ENCODE measurements at regions not wholly inside any gene's neighbourhood (a gene's known extent, or its start where the extent isn't known, plus 50 kb on each side); places are given as distances from the start of the nearest gene placed in this dataset.

- FAIRE-seq = no peak
- H3K9ac ChIP-seq (ENCODE audit: control insufficient read depth, extremely low read depth, insufficient read depth, low read length) = no peak overlapping the region
- H3K9me3 ChIP-seq (ENCODE audit: control insufficient read depth, low read depth, low read length) = peaks cover 6% of the 10 kb centered on the region
- H3K4me3 ChIP-seq (ENCODE audit: control insufficient read depth in 2 of 3, extremely low read depth in 1 of 3, insufficient read depth in 2 of 3, low read depth in 1 of 3, low read length in 3 of 3) = no peak overlapping the region
- H3K4me1 ChIP-seq (ENCODE audit: control insufficient read depth, extremely low read depth, insufficient read depth, low read length) = no peaks in the 10 kb centered on the region
- no peaks in the 10 kb centered on the region for H3K27me3 ChIP-seq (ENCODE audit: control insufficient read depth, extremely low read depth, insufficient read depth, low read length)
- no peak overlapping the region for H3K27ac ChIP-seq (ENCODE audit: control insufficient read depth, insufficient read depth, low read length)
- no peaks in the 10 kb centered on the region for H4K20me1 ChIP-seq (ENCODE audit: control insufficient read depth, extremely low read depth, insufficient read depth, low read length)
- DNase-seq (ENCODE audit: low read depth, low spot score) = no peak
- H3K9me1 ChIP-seq (ENCODE audit: control insufficient read depth, extremely low read depth, insufficient read depth, low read length) = no peaks in the 10 kb centered on the region
- TF ChIP-seq EZH2 (IDR thresholded peaks at IDR 0.05; ENCODE audit: low read length) (no peak), CTCF (optimal IDR thresholded peaks at IDR 0.05 in 1 of 3, IDR thresholded peaks at IDR 0.05 in 1 of 3, conservative IDR thresholded peaks at IDR 0.05 in 1 of 3; ENCODE audit: extremely low read depth in 1 of 3, insufficient read depth in 2 of 3, low read length in 3 of 3) (no peak)
- no peaks in the 10 kb centered on the region for H3K79me2 ChIP-seq (ENCODE audit: control insufficient read depth, insufficient read depth, low read length)
- H3K4me2 ChIP-seq (ENCODE audit: control insufficient read depth, extremely low read depth, insufficient read depth, low read depth, low read length) = no peak overlapping the region
- dilution Hi-C loops (cut with MboI; ENCODE audit: extremely low pct_ligation_motif_present, low sequenced_read_pairs) = no loop called here
- no peaks in the 10 kb centered on the region for H3K36me3 ChIP-seq (ENCODE audit: control insufficient read depth in 2 of 2, extremely low read depth in 1 of 2, insufficient read depth in 2 of 2, low read length in 2 of 2)
- H2AFZ ChIP-seq (ENCODE audit: control insufficient read depth, low read length) = no peak overlapping the region
These were observed 223.2 kb downstream of the FGF9 start for GRCh38 chr13:21894091-21894490.

- Histone ChIP-seq H3K4me3 (ENCODE audit: control insufficient read depth in 2 of 3, extremely low read depth in 1 of 3, insufficient read depth in 2 of 3, low read depth in 1 of 3, low read length in 3 of 3) (no peak overlapping the region), H4K20me1 (ENCODE audit: control insufficient read depth, extremely low read depth, insufficient read depth, low read length) (no peaks in the 10 kb centered on the region), H3K27ac (ENCODE audit: control insufficient read depth, insufficient read depth, low read length) (no peak overlapping the region), H3K79me2 (ENCODE audit: control insufficient read depth, insufficient read depth, low read length) (no peaks in the 10 kb centered on the region), H3K36me3 (ENCODE audit: control insufficient read depth in 2 of 2, extremely low read depth in 1 of 2, insufficient read depth in 2 of 2, low read length in 2 of 2) (no peaks in the 10 kb centered on the region), H3K27me3 (ENCODE audit: control insufficient read depth, extremely low read depth, insufficient read depth, low read length) (no peaks in the 10 kb centered on the region), H3K9me1 (ENCODE audit: control insufficient read depth, extremely low read depth, insufficient read depth, low read length) (no peaks in the 10 kb centered on the region), H3K4me1 (ENCODE audit: control insufficient read depth, extremely low read depth, insufficient read depth, low read length) (no peaks in the 10 kb centered on the region), H3K9ac (ENCODE audit: control insufficient read depth, extremely low read depth, insufficient read depth, low read length) (no peak overlapping the region), H2AFZ (ENCODE audit: control insufficient read depth, low read length) (no peak overlapping the region), H3K4me2 (ENCODE audit: control insufficient read depth, extremely low read depth, insufficient read depth, low read depth, low read length) (no peak overlapping the region), H3K9me3 (ENCODE audit: control insufficient read depth, low read depth, low read length) (peaks cover 5% of the 10 kb centered on the region)
- no peak for DNase-seq (ENCODE audit: low read depth, low spot score)
- no peak for FAIRE-seq
- TF ChIP-seq CTCF (optimal IDR thresholded peaks at IDR 0.05 in 1 of 3, IDR thresholded peaks at IDR 0.05 in 1 of 3, conservative IDR thresholded peaks at IDR 0.05 in 1 of 3; ENCODE audit: extremely low read depth in 1 of 3, insufficient read depth in 2 of 3, low read length in 3 of 3) (no peak), EZH2 (IDR thresholded peaks at IDR 0.05; ENCODE audit: low read length) (no peak)
- dilution Hi-C loops (cut with MboI; ENCODE audit: extremely low pct_ligation_motif_present, low sequenced_read_pairs) = no loop called here
These were observed 224.1 kb downstream of the FGF9 start for GRCh38 chr13:21894703-21895699.

Measured in keratinocyte (primary cell).